HepG2 (cell line): ENCODE measurements at regions not wholly inside any gene's neighbourhood (a gene's known extent, or its start where the extent isn't known, plus 50 kb on each side); places are given as distances from the start of the nearest gene placed in this dataset.

ENCODE experiments used
- ATAC-seq: fragments of 200-7000 bp; cut with Tn5 transposase; 3 replicates; pipeline ENCODE4 v1.9.1; 2020; ENCODE audit warnings: mild to moderate bottlenecking, moderate library complexity
- BruUV-seq: library from RNA; stranded (reverse); fragments of 400-500 nt; replicated peaks from 2 replicates; lab custom pipeline; 2021; lab: Mats Ljungman, UMichigan
- CTCF ChIA-PET: fragments of 300-600 bp; formaldehyde crosslinking; extraction: SDS; loops from one replicate; lab custom pipeline; 2021; ENCODE audit warnings: low total read pairs, inconsistent platforms, low intra/inter-chr PET ratio; lab: Yijun Ruan, JAX
- POLR2A ChIA-PET: fragments of 350-600 bp; sonication (Branson Sonifier 250); formaldehyde crosslinking; loops from one replicate; lab custom pipeline; 2020; ENCODE audit warnings: antibody characterized with exemption, inconsistent platforms; lab: Yijun Ruan, JAX
- DNase-seq: peaks from one replicate; pipeline ENCODE4 v3.0.0-alpha.2; 2015; ENCODE audit warnings: low spot score
- FAIRE-seq: peaks from 3 replicates; lab custom pipeline; 2011; peaks lifted over from hg19 to GRCh38; lab: Jason Lieb, UNC
- H2AFZ ChIP-seq: one replicate; pipeline ENCODE4 v1.6.1; 2011; ENCODE audit warnings: low read length, inconsistent platforms
- H3K27ac ChIP-seq: fragments of 300-600 bp; 3 replicates; pipeline ENCODE4 v1.8.0; 2011; ENCODE audit warnings: mixed run types, mild to moderate bottlenecking, mixed read lengths, low read length, inconsistent platforms; ENCODE audit not compliant: insufficient read depth; ENCODE audit errors: extremely low read length
- H3K27me3 ChIP-seq, 2 experiments: fragments of 200-600 bp in 1 of 2; 2 replicates in 1 of 2; 3 replicates in 1 of 2; pipeline versions ENCODE4 v1.6.0 to v1.8.0; 2011; ENCODE audit warnings: low read length in 2 of 2, mild to moderate bottlenecking in 2 of 2, moderate library complexity in 2 of 2, inconsistent platforms in 1 of 2; ENCODE audit not compliant: insufficient read depth in 2 of 2, control insufficient read depth in 1 of 2
- H3K36me3 ChIP-seq, 2 experiments: fragments of 200-600 bp in 1 of 2; replicated peaks in 1 of 2; 2 replicates in 1 of 2; 3 replicates in 1 of 2; pipeline versions ENCODE4 v1.5.1 to v1.8.0; 2011; ENCODE audit warnings: low read length in 2 of 2, inconsistent platforms in 1 of 2; ENCODE audit not compliant: insufficient read depth in 2 of 2, control insufficient read depth in 1 of 2
- H3K4me1 ChIP-seq: 2 replicates; pipeline ENCODE4 v1.5.1; 2012; ENCODE audit warnings: low read length, inconsistent platforms; ENCODE audit not compliant: insufficient read depth
- H3K4me2 ChIP-seq: 2 replicates; pipeline ENCODE4 v1.6.0; 2011; ENCODE audit warnings: low read depth, low read length, inconsistent platforms
- H3K4me3 ChIP-seq, 3 experiments: fragments of 200-600 bp in 1 of 3; sonication (generic), shearing (Covaris generic) in 1 of 3; replicated peaks in 1 of 3; 2 replicates each; pipeline ENCODE4 v1.5.1; 2011 to 2016; ENCODE audit warnings: low read length in 3 of 3, inconsistent platforms in 2 of 3, low read depth in 2 of 3, mild to moderate bottlenecking in 2 of 3, control low read depth in 1 of 3, mixed read lengths in 1 of 3; ENCODE audit not compliant: insufficient read depth in 1 of 3
- H3K79me2 ChIP-seq: one replicate; pipeline ENCODE4 v1.6.1; 2011; ENCODE audit warnings: low read length, inconsistent platforms; ENCODE audit not compliant: insufficient read depth
- H3K9ac ChIP-seq: 2 replicates; pipeline ENCODE4 v1.6.0; 2011; ENCODE audit warnings: mild to moderate bottlenecking, low read depth, low read length, inconsistent platforms; ENCODE audit not compliant: insufficient read depth
- H3K9me3 ChIP-seq: 2 replicates; pipeline ENCODE4 v1.5.1; 2012; ENCODE audit warnings: mild to moderate bottlenecking, low read length
- H4K20me1 ChIP-seq: 2 replicates; pipeline ENCODE4 v1.6.0; 2011; ENCODE audit warnings: inconsistent platforms, mild to moderate bottlenecking, low read length, moderate library complexity; ENCODE audit not compliant: insufficient read depth
- CBFB ChIP-seq: sonication (generic); formaldehyde crosslinking; IDR thresholded peaks from 2 replicates; pipeline ENCODE4 v1.4.0; 2020; ENCODE audit warnings: missing genetic modification reagents
- GPN1 ChIP-seq: sonication (generic); formaldehyde crosslinking; IDR thresholded peaks from 2 replicates; pipeline ENCODE4 v1.5.1; 2020; ENCODE audit warnings: missing genetic modification reagents, borderline replicate concordance
- SMARCE1 ChIP-seq: fragments of 450-650 bp; IDR thresholded peaks from 2 replicates; pipeline ENCODE4 v1.6.1; 2017; ENCODE audit warnings: borderline replicate concordance
- TFAP4 ChIP-seq: sonication (generic); IDR thresholded peaks from 2 replicates; pipeline ENCODE4 v1.6.1; 2016; ENCODE audit warnings: low read depth, borderline replicate concordance
- ZNF274 ChIP-seq: sonication (generic); formaldehyde crosslinking; IDR thresholded peaks from 2 replicates; pipeline ENCODE4 v1.5.1; 2020; ENCODE audit warnings: mild to moderate bottlenecking, missing genetic modification reagents
- ZNF280D ChIP-seq: sonication (generic); formaldehyde crosslinking; IDR thresholded peaks from 2 replicates; pipeline ENCODE4 v1.5.1; 2020; ENCODE audit warnings: mild to moderate bottlenecking, missing genetic modification reagents
- ZNF503 ChIP-seq: sonication (generic); formaldehyde crosslinking; IDR thresholded peaks from 2 replicates; pipeline ENCODE4 v1.4.0; 2020; ENCODE audit warnings: missing genetic modification reagents
- ZNF652 ChIP-seq: IDR thresholded peaks from 2 replicates; pipeline ENCODE4 v1.6.1; 2016; ENCODE audit warnings: low read depth, borderline replicate concordance
- WGBS: methylation state at CpG from one replicate; pipeline ENCODE4 v1.1.6; 2017; ENCODE audit warnings: low lambda C conversion rate; 5-methylcytosine and 5-hydroxymethylcytosine counted together
- in situ Hi-C: cut with HindIII; loops from 2 replicates; pipeline ENCODE4 v1.10.0; 2017; ENCODE audit warnings: low pct_unique_long_range_greater_than_20kb; ENCODE audit not compliant: extremely low pct_ligation_motif_present
- intact Hi-C: fragments of 100-400 bp; cut with micrococcal nuclease; formaldehyde crosslinking; loops from one replicate; pipeline ENCODE4 v1.10.0; 2022; ENCODE audit not compliant: unreplicated experiment

GRCh38 chr9:78552802-78553201, 255.9 kb downstream of the PSAT1 start:
- Histone ChIP-seq H2AFZ (no peak overlapping the region), H3K36me3 (no peaks in the 10 kb centered on the region), H3K27me3 (no peaks in the 10 kb centered on the region; a peak in 1 of 5 replicates), H3K9ac (no peak overlapping the region), H4K20me1 (no peaks in the 10 kb centered on the region), H3K79me2 (no peaks in the 10 kb centered on the region), H3K9me3 (no peaks in the 10 kb centered on the region), H3K4me2 (no peak overlapping the region), H3K4me1 (peaks cover 7% of the 10 kb centered on the region; the same call in 1 of the 2 replicates), H3K4me3 (no peak overlapping the region), H3K27ac (no peak overlapping the region)
- in situ Hi-C loops, result no loop called here
- no peak for DNase-seq
- ATAC-seq, result no peak
- 4% methylated on average over 1 of the region's 1 CpG for WGBS
- ChIA-PET POLR2A (no interaction called here), CTCF (no interaction called here)
- TF ChIP-seq ZNF652 (CRISPR knock-in tag), result no peak
- TF ChIP-seq SMARCE1, result no peak
- TF ChIP-seq ZNF503, result no peak
- TF ChIP-seq CBFB (CRISPR knock-in tag), result no peak
- no peak for TF ChIP-seq GPN1 (CRISPR knock-in tag)
- no peak for TF ChIP-seq TFAP4
- no peak for TF ChIP-seq ZNF280D
- no peak for TF ChIP-seq ZNF274 (CRISPR knock-in tag)
- TF ChIP-seq, all 625 proteins: peak for 0
- BruUV-seq, result no TSS peak
- FAIRE-seq, result no peak
- intact Hi-C loops, result no loop called here
